Fibroblast of villous mesenchyme (primary cell): ENCODE measurements at regions not wholly inside any gene's neighbourhood (a gene's known extent, or its start where the extent isn't known, plus 50 kb on each side); places are given as distances from the start of the nearest gene placed in this dataset.

Source experiments
- DNase-seq: peaks from one replicate; pipeline ENCODE4 v3.0.0-alpha.2; 2010; ENCODE audit warnings: low read depth
- H3K4me3 ChIP-seq: 2 replicates; pipeline ENCODE4 v1.5.1; 2011; ENCODE audit warnings: low read depth, mild to moderate bottlenecking, low read length
- TF ChIP-seq, protein P1 (sequence below): IDR thresholded peaks from 2 replicates; pipeline ENCODE4 v1.5.1; 2012; ENCODE audit warnings: low read depth, mild to moderate bottlenecking, low read length; ENCODE audit not compliant: insufficient read depth

DNA sequence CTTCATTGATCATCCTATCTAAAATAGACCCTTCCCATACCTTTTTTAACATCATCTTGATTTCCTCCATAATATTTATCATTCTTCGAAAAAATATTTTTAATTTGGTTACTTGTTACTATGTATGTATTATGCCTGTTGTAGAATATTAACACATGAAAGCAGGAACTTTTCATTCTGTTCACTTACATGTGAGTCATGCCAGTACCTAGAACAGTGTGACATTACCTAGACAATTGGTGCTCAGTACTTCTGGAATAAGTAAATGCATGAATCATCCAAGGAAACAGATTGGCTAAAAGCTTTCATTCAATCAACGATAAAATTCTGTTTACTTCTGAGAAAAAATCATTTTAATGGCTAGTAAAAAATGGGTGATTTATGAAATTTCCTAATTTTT is 76.4 kb downstream of the CXXC4 start:
- TF ChIP-seq, protein P1, sequence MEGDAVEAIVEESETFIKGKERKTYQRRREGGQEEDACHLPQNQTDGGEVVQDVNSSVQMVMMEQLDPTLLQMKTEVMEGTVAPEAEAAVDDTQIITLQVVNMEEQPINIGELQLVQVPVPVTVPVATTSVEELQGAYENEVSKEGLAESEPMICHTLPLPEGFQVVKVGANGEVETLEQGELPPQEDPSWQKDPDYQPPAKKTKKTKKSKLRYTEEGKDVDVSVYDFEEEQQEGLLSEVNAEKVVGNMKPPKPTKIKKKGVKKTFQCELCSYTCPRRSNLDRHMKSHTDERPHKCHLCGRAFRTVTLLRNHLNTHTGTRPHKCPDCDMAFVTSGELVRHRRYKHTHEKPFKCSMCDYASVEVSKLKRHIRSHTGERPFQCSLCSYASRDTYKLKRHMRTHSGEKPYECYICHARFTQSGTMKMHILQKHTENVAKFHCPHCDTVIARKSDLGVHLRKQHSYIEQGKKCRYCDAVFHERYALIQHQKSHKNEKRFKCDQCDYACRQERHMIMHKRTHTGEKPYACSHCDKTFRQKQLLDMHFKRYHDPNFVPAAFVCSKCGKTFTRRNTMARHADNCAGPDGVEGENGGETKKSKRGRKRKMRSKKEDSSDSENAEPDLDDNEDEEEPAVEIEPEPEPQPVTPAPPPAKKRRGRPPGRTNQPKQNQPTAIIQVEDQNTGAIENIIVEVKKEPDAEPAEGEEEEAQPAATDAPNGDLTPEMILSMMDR = no peak
- H3K4me3 ChIP-seq = no peak overlapping the region
- DNase-seq = no peak

DNA sequence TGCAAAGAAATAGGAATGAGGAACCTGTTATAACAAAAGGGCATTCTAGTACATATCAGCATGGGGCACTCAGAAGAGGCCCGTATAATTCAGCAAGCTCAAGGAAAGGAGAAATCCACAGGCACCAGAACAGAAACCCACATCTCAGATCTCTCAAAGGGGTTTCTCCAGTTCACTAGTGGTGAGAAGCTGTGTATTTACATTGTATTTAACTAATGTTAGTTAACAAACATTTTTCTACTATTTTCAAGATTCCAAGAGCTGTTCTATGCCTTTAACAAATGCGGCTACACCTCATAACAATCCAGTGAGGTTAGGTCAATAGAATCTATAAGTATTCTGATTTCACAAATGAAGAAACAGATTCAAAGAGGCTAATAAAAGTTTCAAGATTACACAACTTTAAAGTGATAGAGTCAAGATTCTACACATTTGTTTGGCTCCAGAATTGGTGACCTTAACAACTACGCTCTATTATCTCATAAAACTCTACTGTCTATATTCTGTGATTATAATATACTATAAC is 77.3 kb downstream of the CXXC4 start:
- H3K4me3 ChIP-seq = no peak overlapping the region
- TF ChIP-seq, protein P1 = no peak
- DNase-seq = no peak

DNA sequence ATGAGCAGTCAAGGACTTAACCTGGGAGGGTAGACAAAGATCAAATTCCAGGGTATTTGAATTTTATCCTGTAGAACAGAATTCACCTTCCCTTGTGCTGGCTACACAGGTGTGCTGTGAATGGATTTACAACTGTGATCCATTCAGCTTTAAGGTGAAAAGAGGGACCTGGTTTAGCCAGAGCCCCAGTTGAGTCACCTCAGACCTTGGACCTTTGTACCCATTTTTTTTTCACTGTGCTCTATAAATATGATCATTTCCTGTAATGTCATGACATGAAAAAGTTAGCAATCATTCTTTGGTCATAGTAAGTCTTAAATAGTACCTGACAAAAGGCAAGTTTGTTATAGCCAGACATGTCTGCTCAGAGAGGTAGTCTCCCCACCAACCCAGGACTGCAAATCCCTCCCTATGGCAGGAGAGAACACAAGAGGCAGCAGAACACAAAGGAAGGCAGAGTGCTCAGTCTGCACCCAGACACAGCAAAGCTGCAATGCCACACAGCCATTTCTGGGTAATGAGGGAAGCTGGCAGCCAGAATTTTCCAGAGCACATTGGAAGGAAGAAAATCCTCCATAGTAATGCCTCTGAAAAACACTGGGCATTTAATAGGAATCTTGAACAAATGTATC is 77.9 kb downstream of the CXXC4 start:
- no peak overlapping the region for H3K4me3 ChIP-seq
- TF ChIP-seq, protein P1 = no peak
- DNase-seq = no peak

DNA sequence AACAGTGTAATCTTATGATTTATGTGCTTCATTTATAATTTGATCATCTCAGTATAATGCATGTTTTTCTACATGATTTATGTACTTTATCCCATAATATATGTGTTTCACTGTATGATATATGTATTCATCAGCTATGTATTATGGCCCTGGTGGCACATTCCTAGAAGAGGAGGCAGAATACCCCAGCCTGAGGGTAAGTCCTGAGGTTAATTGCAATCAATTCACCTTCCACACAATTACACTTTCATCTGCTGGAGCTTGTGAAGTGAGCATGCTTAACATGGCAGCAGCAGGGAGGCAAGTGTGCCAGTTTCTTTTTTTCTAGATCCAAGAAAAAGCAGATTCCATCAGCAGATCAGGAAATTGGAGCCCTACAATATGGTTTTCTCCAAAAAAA is 81.2 kb downstream of the CXXC4 start:
- H3K4me3 ChIP-seq = no peak overlapping the region
- TF ChIP-seq, protein P1 = no peak
- no peak for DNase-seq

DNA sequence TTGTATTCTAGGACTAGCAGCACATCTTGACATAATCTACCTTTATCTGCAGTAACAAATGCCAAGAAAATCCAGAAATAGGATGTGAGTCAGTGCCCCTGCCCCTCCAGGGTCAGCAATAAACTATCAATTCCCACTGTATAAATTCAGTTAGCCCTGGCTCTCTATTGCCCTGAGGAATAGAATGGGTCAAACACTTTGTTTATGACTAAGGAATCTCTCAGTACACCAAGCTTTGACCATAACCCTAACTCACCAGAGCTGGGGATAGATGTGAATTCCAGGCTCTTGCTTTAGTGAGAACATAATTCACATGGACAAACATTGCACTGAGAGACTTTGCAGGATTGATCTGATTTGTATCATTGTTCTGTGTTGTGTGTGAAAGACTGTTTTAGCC is 82.3 kb downstream of the CXXC4 start:
- H3K4me3 ChIP-seq = no peak overlapping the region
- DNase-seq = no peak
- TF ChIP-seq, protein P1 = no peak

DNA sequence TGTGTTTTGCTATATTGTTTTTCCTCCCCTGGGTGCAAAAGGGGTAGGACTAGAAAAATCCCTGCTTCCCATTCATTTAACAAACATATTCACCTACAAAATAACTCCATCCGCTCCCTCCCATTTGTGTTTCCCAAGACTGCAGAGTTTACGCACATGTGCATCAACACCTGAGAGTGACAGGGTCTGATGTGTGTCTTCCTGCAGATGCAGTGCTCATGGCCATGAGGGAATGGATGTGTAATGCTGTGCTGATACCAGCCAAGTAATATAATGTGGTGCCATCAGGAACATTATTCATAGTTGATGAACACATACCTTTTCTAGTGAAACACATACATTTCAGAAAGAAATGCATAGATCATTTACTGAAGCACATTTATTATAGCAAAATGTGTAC is 83.2 kb downstream of the CXXC4 start:
- DNase-seq = no peak
- no peak overlapping the region for H3K4me3 ChIP-seq
- TF ChIP-seq, protein P1 = no peak

DNA sequence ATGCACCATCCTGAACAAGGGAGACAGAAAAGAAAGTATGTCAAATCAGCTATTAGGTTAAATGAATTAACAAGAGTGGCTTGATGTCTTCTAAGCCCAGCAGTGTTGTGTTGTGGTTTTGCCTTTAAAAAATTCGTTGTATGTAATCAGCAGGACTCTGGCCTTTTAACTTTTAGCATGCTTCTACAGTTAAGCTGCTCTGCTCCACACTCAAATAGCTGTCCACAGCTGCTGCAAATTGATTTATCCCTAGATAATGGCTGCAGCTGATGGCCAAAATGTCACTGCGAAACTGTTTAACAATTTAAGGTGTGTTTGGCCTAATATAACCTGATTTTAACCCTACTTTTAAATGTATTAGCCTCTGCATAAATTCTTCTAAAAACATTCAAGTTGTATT is 85.8 kb downstream of the CXXC4 start:
- DNase-seq = no peak
- no peak overlapping the region for H3K4me3 ChIP-seq
- TF ChIP-seq, protein P1 = no peak
